Nephron (organoid): ENCODE measurements at regions not wholly inside any gene's neighbourhood (a gene's known extent, or its start where the extent isn't known, plus 50 kb on each side); places are given as distances from the start of the nearest gene placed in this dataset.
A peak's percentile ranks its signal among the peaks of the same experiment; 100 is the strongest.

Experiments
- H3K27ac Mint-ChIP-seq, 3 experiments: 2 replicates each; pipeline ENCODE4 v1.8.0; 2020; ENCODE audit warnings: mixed read lengths in 3 of 3, mild to moderate bottlenecking in 2 of 3, moderate library complexity in 1 of 3
- H3K27me3 Mint-ChIP-seq: 2 replicates; pipeline ENCODE4 v1.8.0; 2021; ENCODE audit warnings: low read depth, mild to moderate bottlenecking, moderate library complexity, mixed read lengths
- H3K36me3 Mint-ChIP-seq: 2 replicates; pipeline ENCODE4 v1.8.0; 2020; ENCODE audit warnings: low read depth, mixed read lengths
- H3K4me1 Mint-ChIP-seq: 2 replicates; pipeline ENCODE4 v1.8.0; 2020; ENCODE audit warnings: mixed read lengths
- H3K4me3 Mint-ChIP-seq, 3 experiments: 2 replicates each; pipeline ENCODE4 v1.8.0; 2020; ENCODE audit warnings: mild to moderate bottlenecking in 3 of 3, mixed read lengths in 3 of 3, moderate library complexity in 2 of 3
- H3K9me3 Mint-ChIP-seq: 2 replicates; pipeline ENCODE4 v1.8.0; 2020; ENCODE audit warnings: mixed read lengths
- TF ChIP-seq, protein P1 (sequence below), 3 experiments: fragments of 200-600 bp; sonication (generic); IDR thresholded peaks; one replicate each; pipeline ENCODE4 v1.5.0; 2021; ENCODE audit warnings: antibody characterized with exemption in 3 of 3; ENCODE audit not compliant: unreplicated experiment in 3 of 3

GRCh38 chr4:22162454-22162853, 213.9 kb upstream of the KCNIP4 start:
- no peak overlapping the region for H3K27ac Mint-ChIP-seq
- H3K27me3 Mint-ChIP-seq = no peaks in the 10 kb centered on the region
- no peak overlapping the region for H3K4me3 Mint-ChIP-seq
- TF ChIP-seq, protein P1, sequence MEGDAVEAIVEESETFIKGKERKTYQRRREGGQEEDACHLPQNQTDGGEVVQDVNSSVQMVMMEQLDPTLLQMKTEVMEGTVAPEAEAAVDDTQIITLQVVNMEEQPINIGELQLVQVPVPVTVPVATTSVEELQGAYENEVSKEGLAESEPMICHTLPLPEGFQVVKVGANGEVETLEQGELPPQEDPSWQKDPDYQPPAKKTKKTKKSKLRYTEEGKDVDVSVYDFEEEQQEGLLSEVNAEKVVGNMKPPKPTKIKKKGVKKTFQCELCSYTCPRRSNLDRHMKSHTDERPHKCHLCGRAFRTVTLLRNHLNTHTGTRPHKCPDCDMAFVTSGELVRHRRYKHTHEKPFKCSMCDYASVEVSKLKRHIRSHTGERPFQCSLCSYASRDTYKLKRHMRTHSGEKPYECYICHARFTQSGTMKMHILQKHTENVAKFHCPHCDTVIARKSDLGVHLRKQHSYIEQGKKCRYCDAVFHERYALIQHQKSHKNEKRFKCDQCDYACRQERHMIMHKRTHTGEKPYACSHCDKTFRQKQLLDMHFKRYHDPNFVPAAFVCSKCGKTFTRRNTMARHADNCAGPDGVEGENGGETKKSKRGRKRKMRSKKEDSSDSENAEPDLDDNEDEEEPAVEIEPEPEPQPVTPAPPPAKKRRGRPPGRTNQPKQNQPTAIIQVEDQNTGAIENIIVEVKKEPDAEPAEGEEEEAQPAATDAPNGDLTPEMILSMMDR (IDR thresholded peaks at IDR 0.05; ENCODE audit: unreplicated experiment in 3 of 3) = no peak
- H3K9me3 Mint-ChIP-seq = no peaks in the 10 kb centered on the region
- no peaks in the 10 kb centered on the region for H3K36me3 Mint-ChIP-seq
- H3K4me1 Mint-ChIP-seq = no peaks in the 10 kb centered on the region

GRCh38 chr4:22130741-22131140, 182.2 kb upstream of the KCNIP4 start:
- H3K27me3 Mint-ChIP-seq = no peaks in the 10 kb centered on the region
- H3K27ac Mint-ChIP-seq = no peak overlapping the region
- H3K4me1 Mint-ChIP-seq = no peaks in the 10 kb centered on the region
- H3K4me3 Mint-ChIP-seq = no peak overlapping the region
- TF ChIP-seq, protein P1 (IDR thresholded peaks at IDR 0.05; ENCODE audit: unreplicated experiment in 3 of 3) = no peak
- H3K9me3 Mint-ChIP-seq = peaks cover 2% of the 10 kb centered on the region
- no peaks in the 10 kb centered on the region for H3K36me3 Mint-ChIP-seq

- Mint-ChIP-seq H3K9me3 (peaks cover 2% of the 10 kb centered on the region), H3K36me3 (no peaks in the 10 kb centered on the region), H3K27me3 (no peaks in the 10 kb centered on the region), H3K4me3 (no peak overlapping the region), H3K27ac (no peak overlapping the region), H3K4me1 (no peaks in the 10 kb centered on the region)
- TF ChIP-seq, protein P1 (IDR thresholded peaks at IDR 0.05; ENCODE audit: unreplicated experiment in 3 of 3) = peak in 1 of 3 experiments; percentile 32
Measured at GRCh38 chr4:22129454-22130029, 181.0 kb upstream of the KCNIP4 start.

GRCh38 chr4:22122062-22122461, 173.5 kb upstream of the KCNIP4 start:
- Mint-ChIP-seq H3K36me3 (no peaks in the 10 kb centered on the region), H3K9me3 (peaks cover 16% of the 10 kb centered on the region), H3K27me3 (no peaks in the 10 kb centered on the region), H3K4me3 (no peak overlapping the region), H3K27ac (no peak overlapping the region), H3K4me1 (no peaks in the 10 kb centered on the region)
- TF ChIP-seq, protein P1 (IDR thresholded peaks at IDR 0.05; ENCODE audit: unreplicated experiment in 3 of 3) = no peak

- H3K4me3 Mint-ChIP-seq = no peak overlapping the region
- TF ChIP-seq, protein P1 (IDR thresholded peaks at IDR 0.05; ENCODE audit: unreplicated experiment in 3 of 3) = no peak
- no peaks in the 10 kb centered on the region for H3K4me1 Mint-ChIP-seq
- no peak overlapping the region for H3K27ac Mint-ChIP-seq
- no peaks in the 10 kb centered on the region for H3K36me3 Mint-ChIP-seq
- H3K9me3 Mint-ChIP-seq = peaks cover 3% of the 10 kb centered on the region
- no peaks in the 10 kb centered on the region for H3K27me3 Mint-ChIP-seq
Measured at GRCh38 chr4:22115262-22115661, 166.7 kb upstream of the KCNIP4 start.

- H3K36me3 Mint-ChIP-seq = no peaks in the 10 kb centered on the region
- H3K4me3 Mint-ChIP-seq = no peak overlapping the region
- H3K27me3 Mint-ChIP-seq = no peaks in the 10 kb centered on the region
- H3K9me3 Mint-ChIP-seq = no peaks in the 10 kb centered on the region
- no peak overlapping the region for H3K27ac Mint-ChIP-seq
- TF ChIP-seq, protein P1 (IDR thresholded peaks at IDR 0.05; ENCODE audit: unreplicated experiment in 3 of 3) = no peak
- H3K4me1 Mint-ChIP-seq = no peaks in the 10 kb centered on the region
Measured at GRCh38 chr4:22103768-22104167, 155.2 kb upstream of the KCNIP4 start.
